Tibial nerve (tissue), 4 donors: ENCODE measurements at regions not wholly inside any gene's neighbourhood (a gene's known extent, or its start where the extent isn't known, plus 50 kb on each side); places are given as distances from the start of the nearest gene placed in this dataset.

Experiments used
- EP300 ChIP-seq, 2 donors: sonication (generic); formaldehyde crosslinking; IDR thresholded peaks; one replicate each; pipeline ENCODE4 v1.6.1; 2017; ENCODE audit warnings: antibody characterized with exemption in 2 of 2, mild to moderate bottlenecking in 1 of 2
- POLR2A ChIP-seq, 2 donors: fragments of 450-650 bp; IDR thresholded peaks; one replicate each; pipeline ENCODE4 v1.6.1; 2017; ENCODE audit warnings: antibody characterized with exemption in 2 of 2, mild to moderate bottlenecking in 2 of 2, moderate library complexity in 2 of 2
- TF ChIP-seq, protein P1 (sequence below), 5 experiments: fragments of 200-600 bp in 3 of 5; fragments of 450-650 bp in 2 of 5; sonication (generic) in 3 of 5; IDR thresholded peaks; one replicate each; pipeline ENCODE4 v1.5.1; 2016 to 2019; ENCODE audit warnings: antibody characterized with exemption in 5 of 5, mild to moderate bottlenecking in 3 of 5, moderate library complexity in 2 of 5

DNA sequence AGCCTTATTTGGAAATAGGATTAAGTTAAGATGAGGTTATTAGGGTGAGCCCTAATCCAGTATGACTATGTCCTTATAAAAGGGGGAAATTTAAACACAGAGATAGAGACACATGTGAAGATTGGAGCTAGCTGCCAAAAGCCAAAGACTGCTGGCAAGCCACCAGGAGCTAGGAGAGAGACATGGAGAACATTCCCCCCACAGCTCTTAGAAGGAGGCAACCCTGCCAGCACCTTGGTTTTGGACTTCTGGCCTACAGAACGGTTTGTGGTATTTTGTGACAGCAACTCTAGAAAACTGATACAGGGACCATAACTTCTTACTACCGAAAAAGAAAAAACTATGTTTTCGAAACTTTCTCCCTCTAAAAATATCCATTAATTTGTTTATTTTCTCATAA, 245.3 kb upstream of the RARB start:
- TF ChIP-seq, protein P1, sequence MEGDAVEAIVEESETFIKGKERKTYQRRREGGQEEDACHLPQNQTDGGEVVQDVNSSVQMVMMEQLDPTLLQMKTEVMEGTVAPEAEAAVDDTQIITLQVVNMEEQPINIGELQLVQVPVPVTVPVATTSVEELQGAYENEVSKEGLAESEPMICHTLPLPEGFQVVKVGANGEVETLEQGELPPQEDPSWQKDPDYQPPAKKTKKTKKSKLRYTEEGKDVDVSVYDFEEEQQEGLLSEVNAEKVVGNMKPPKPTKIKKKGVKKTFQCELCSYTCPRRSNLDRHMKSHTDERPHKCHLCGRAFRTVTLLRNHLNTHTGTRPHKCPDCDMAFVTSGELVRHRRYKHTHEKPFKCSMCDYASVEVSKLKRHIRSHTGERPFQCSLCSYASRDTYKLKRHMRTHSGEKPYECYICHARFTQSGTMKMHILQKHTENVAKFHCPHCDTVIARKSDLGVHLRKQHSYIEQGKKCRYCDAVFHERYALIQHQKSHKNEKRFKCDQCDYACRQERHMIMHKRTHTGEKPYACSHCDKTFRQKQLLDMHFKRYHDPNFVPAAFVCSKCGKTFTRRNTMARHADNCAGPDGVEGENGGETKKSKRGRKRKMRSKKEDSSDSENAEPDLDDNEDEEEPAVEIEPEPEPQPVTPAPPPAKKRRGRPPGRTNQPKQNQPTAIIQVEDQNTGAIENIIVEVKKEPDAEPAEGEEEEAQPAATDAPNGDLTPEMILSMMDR (IDR thresholded peaks at IDR 0.05), result no peak
- TF ChIP-seq EP300 (IDR thresholded peaks at IDR 0.05), result no peak
- no peak for TF ChIP-seq POLR2A (IDR thresholded peaks at IDR 0.05)
